H1 (cell line): ENCODE measurements at regions not wholly inside any gene's neighbourhood (a gene's known extent, or its start where the extent isn't known, plus 50 kb on each side); places are given as distances from the start of the nearest gene placed in this dataset.

Source experiments
- ASH2L ChIP-seq: fragments of 200-600, 300-600 bp; sonication (generic); IDR thresholded peaks from one replicate; pipeline ENCODE4 v1.7.1; 2017; ENCODE audit warnings: low read length
- CHD1 ChIP-seq: IDR thresholded peaks from 2 replicates; pipeline ENCODE4 v1.6.1; 2012; ENCODE audit warnings: low read depth, low read length, improper control_type of control experiment
- FOSL1 ChIP-seq: IDR thresholded peaks from 2 replicates; pipeline ENCODE4 v1.6.1; 2011; ENCODE audit warnings: mild to moderate bottlenecking, low read depth, low read length, moderate library complexity; ENCODE audit not compliant: insufficient read depth
- RNF2 ChIP-seq: fragments of 200-900, 300-1000 bp; sonication (generic); IDR thresholded peaks from 2 replicates; pipeline ENCODE4 v1.7.1; 2016; ENCODE audit warnings: borderline replicate concordance, low read depth, mild to moderate bottlenecking, antibody characterized with exemption, low read length; ENCODE audit not compliant: poor library complexity, severe bottlenecking; ENCODE audit errors: missing control alignments
- TAF7 ChIP-seq: optimal IDR thresholded peaks from 2 replicates; pipeline ENCODE3; 2011; ENCODE audit warnings: low read depth, mild to moderate bottlenecking, inconsistent platforms, low read length, moderate library complexity, borderline replicate concordance
- TCF12 ChIP-seq: IDR thresholded peaks from 2 replicates; pipeline ENCODE4 v1.6.1; 2011; ENCODE audit warnings: low read depth, mild to moderate bottlenecking, low read length

DNA sequence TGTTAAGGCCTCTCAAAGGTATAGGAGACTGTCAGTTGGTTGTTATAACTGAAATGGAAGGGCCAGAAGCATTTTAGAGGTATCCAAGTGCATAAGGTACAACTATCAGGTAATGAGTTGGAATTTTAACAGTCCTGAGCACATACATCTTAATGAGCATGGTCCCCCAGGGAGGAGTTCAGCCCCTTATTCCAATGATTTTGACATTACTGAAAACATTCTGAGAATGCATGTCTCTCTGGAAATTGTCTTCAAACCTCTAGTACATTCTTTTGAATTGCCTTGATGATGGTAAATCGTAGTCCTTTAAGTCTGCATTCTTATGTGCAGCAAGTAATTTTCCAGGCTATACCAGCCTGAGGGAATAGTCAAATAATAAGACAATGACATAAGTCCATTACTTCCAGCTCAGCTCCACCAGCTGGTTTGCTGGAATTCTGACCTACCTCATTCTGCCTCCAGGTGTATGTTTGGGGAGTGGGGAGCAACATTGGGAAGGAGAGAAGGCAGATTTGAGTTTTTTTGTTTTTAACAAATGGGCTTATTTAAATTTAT, 239.2 kb downstream of the MSRB3 start (continued):
- TF ChIP-seq FOSL1 (no peak), TAF7 (no peak), TCF12 (no peak), CHD1 (no peak), RNF2 (no peak), ASH2L (no peak)
